CD14-positive monocyte (primary cell): ENCODE measurements at regions not wholly inside any gene's neighbourhood (a gene's known extent, or its start where the extent isn't known, plus 50 kb on each side); places are given as distances from the start of the nearest gene placed in this dataset.

ENCODE experiments used
- DNase-seq, 3 donors: peaks; one replicate each; pipeline ENCODE4 v3.0.0-alpha.2; 2011 to 2022
- H2AFZ ChIP-seq: 2 replicates; pipeline ENCODE4 v1.6.0; 2012; ENCODE audit warnings: mild to moderate bottlenecking, low read depth, low read length, inconsistent platforms; ENCODE audit not compliant: insufficient read depth, poor library complexity, severe bottlenecking
- H3K27ac ChIP-seq, 2 donors: 1 replicate in 1 of 2; 2 replicates in 1 of 2; pipeline ENCODE4 v1.5.1; 2012 to 2013; ENCODE audit warnings: low read length in 2 of 2, control low read depth in 1 of 2, inconsistent platforms in 1 of 2, low read depth in 1 of 2, mild to moderate bottlenecking in 1 of 2
- H3K27me3 ChIP-seq, 2 donors: one replicate each; pipeline versions ENCODE4 v1.6.0 to v1.6.1; 2011 to 2013; ENCODE audit warnings: low read length in 2 of 2; ENCODE audit not compliant: control insufficient read depth in 2 of 2, insufficient read depth in 2 of 2
- H3K36me3 ChIP-seq, 2 donors: replicated peaks in 1 of 2; 1 replicate in 1 of 2; 2 replicates in 1 of 2; pipeline versions ENCODE4 v1.5.1 to v1.6.1; 2012 to 2013; ENCODE audit warnings: low read length in 2 of 2, control low read depth in 1 of 2, inconsistent platforms in 1 of 2, mild to moderate bottlenecking in 1 of 2; ENCODE audit not compliant: insufficient read depth in 2 of 2, control insufficient read depth in 1 of 2
- H3K4me1 ChIP-seq, 2 donors: 1 replicate in 1 of 2; 2 replicates in 1 of 2; pipeline versions ENCODE4 v1.5.1 to v1.6.1; 2012 to 2013; ENCODE audit warnings: low read length in 2 of 2, control low read depth in 1 of 2, inconsistent platforms in 1 of 2, mild to moderate bottlenecking in 1 of 2, moderate library complexity in 1 of 2; ENCODE audit not compliant: insufficient read depth in 2 of 2, control insufficient read depth in 1 of 2
- H3K4me2 ChIP-seq: replicated peaks from 2 replicates; pipeline ENCODE3; 2012; ENCODE audit warnings: low read length, moderate library complexity, mild to moderate bottlenecking; ENCODE audit not compliant: poor library complexity, severe bottlenecking; ENCODE audit errors: extremely low read depth
- H3K4me3 ChIP-seq, 3 experiments: fragments of 200-600 bp in 1 of 3; sonication (generic) in 1 of 3; replicated peaks in 1 of 3; 1 replicate in 2 of 3; 2 replicates in 1 of 3; pipeline ENCODE4 v1.5.1; 2011 to 2013; ENCODE audit warnings: low read length in 3 of 3, mild to moderate bottlenecking in 3 of 3, control low read depth in 2 of 3, low read depth in 2 of 3, inconsistent platforms in 1 of 3, moderate library complexity in 1 of 3
- H3K79me2 ChIP-seq: 2 replicates; pipeline ENCODE4 v1.6.0; 2012; ENCODE audit warnings: mild to moderate bottlenecking, control low read depth, inconsistent platforms, low read length, moderate library complexity; ENCODE audit not compliant: insufficient read depth
- H3K9ac ChIP-seq: 2 replicates; pipeline ENCODE4 v1.6.0; 2017; ENCODE audit warnings: low read length, mild to moderate bottlenecking; ENCODE audit not compliant: insufficient read depth, poor library complexity, severe bottlenecking
- H3K9me3 ChIP-seq, 2 donors: replicated peaks in 1 of 2; 1 replicate in 1 of 2; 2 replicates in 1 of 2; pipeline versions ENCODE4 v1.5.1 to v1.6.1; 2012 to 2013; ENCODE audit warnings: low read length in 2 of 2, control low read depth in 1 of 2; ENCODE audit not compliant: control insufficient read depth in 1 of 2, insufficient read depth in 1 of 2
- H4K20me1 ChIP-seq: 2 replicates; pipeline ENCODE4 v1.6.0; 2012; ENCODE audit warnings: mild to moderate bottlenecking, low read length, control low read depth, moderate library complexity; ENCODE audit not compliant: insufficient read depth
- H3K27ac Mint-ChIP-seq, 7 donors: one replicate each; pipeline ENCODE4 v1.8.0; 2020; ENCODE audit warnings: mild to moderate bottlenecking in 7 of 7, mixed read lengths in 7 of 7, moderate library complexity in 6 of 7, inconsistent platforms in 2 of 7
- H3K27me3 Mint-ChIP-seq, 3 donors: one replicate each; pipeline ENCODE4 v1.8.0; 2021 to 2022; ENCODE audit warnings: low read depth in 3 of 3, mild to moderate bottlenecking in 3 of 3, mixed read lengths in 3 of 3, moderate library complexity in 3 of 3, inconsistent platforms in 1 of 3
- H3K36me3 Mint-ChIP-seq, 2 donors: one replicate each; pipeline ENCODE4 v1.8.0; 2020; ENCODE audit warnings: mixed read lengths in 2 of 2, inconsistent platforms in 1 of 2, mild to moderate bottlenecking in 1 of 2
- H3K4me1 Mint-ChIP-seq: one replicate; pipeline ENCODE4 v1.8.0; 2020; ENCODE audit warnings: mild to moderate bottlenecking, mixed read lengths
- H3K4me3 Mint-ChIP-seq, 2 donors: one replicate each; pipeline ENCODE4 v1.8.0; 2020; ENCODE audit warnings: mild to moderate bottlenecking in 2 of 2, mixed read lengths in 2 of 2, moderate library complexity in 1 of 2
- H3K9me3 Mint-ChIP-seq, 7 donors: one replicate each; pipeline ENCODE4 v1.8.0; 2020 to 2022; ENCODE audit warnings: mixed read lengths in 7 of 7, mild to moderate bottlenecking in 6 of 7, moderate library complexity in 6 of 7, inconsistent platforms in 2 of 7
- CTCF ChIP-seq: fragments of 200-600 bp; IDR thresholded peaks from one replicate; pipeline ENCODE4 v1.8.0; 2022; ENCODE audit warnings: antibody characterized with exemption, mild to moderate bottlenecking
- WGBS: methylation state at CpG from one replicate; pipeline ENCODE4 v1.1.5; 2013; ENCODE audit warnings: missing lambda C conversion rate; ENCODE audit not compliant: insufficient coverage; 5-methylcytosine and 5-hydroxymethylcytosine counted together
- intact Hi-C, 2 donors: fragments of 100-400 bp; cut with micrococcal nuclease; formaldehyde crosslinking; loops; one replicate each; pipeline versions ENCODE4 v1.15.0 to v1.15.1; 2023

- Histone ChIP-seq H3K4me2 (no peak overlapping the region), H3K4me1 (no peaks in the 10 kb centered on the region), H3K79me2 (no peaks in the 10 kb centered on the region), H4K20me1 (no peaks in the 10 kb centered on the region), H3K36me3 (no peaks in the 10 kb centered on the region), H3K9me3 (no peaks in the 10 kb centered on the region), H3K27me3 (no peaks in the 10 kb centered on the region), H2AFZ (no peak overlapping the region), H3K9ac (no peak overlapping the region), H3K4me3 (no peak overlapping the region), H3K27ac (no peak overlapping the region)
- no CpG with 5 or more reads among the region's 2 CpGs for WGBS
- no peak for TF ChIP-seq CTCF
- H3K27me3 Mint-ChIP-seq = no peaks in the 10 kb centered on the region
- no peaks in the 10 kb centered on the region for H3K9me3 Mint-ChIP-seq
- DNase-seq = no peak
- intact Hi-C loops = no loop called here
- H3K4me3 Mint-ChIP-seq = no peak overlapping the region
- H3K36me3 Mint-ChIP-seq = no peaks in the 10 kb centered on the region
- no peaks in the 10 kb centered on the region for H3K4me1 Mint-ChIP-seq
- H3K27ac Mint-ChIP-seq = no peak overlapping the region
These were observed 1728.3 kb upstream of the CDH9 start for GRCh38 chr5:28766565-28767158.

GRCh38 chr5:28751396-28751795, 1713.0 kb upstream of the CDH9 start:
- no peak overlapping the region for H3K27ac Mint-ChIP-seq
- Histone ChIP-seq H3K27me3 (no peaks in the 10 kb centered on the region), H3K36me3 (no peaks in the 10 kb centered on the region), H3K4me2 (no peak overlapping the region), H3K4me1 (no peaks in the 10 kb centered on the region), H3K9ac (no peak overlapping the region), H3K27ac (no peak overlapping the region), H2AFZ (no peak overlapping the region), H4K20me1 (no peaks in the 10 kb centered on the region), H3K9me3 (peaks cover 3 to 8% of the 10 kb centered on the region in 2 donors), H3K79me2 (no peaks in the 10 kb centered on the region), H3K4me3 (no peak overlapping the region)
- peaks cover 0 to 3% (median 0%) of the 10 kb centered on the region in 3 donors for H3K27me3 Mint-ChIP-seq
- WGBS = 80% methylated on average over 1 of the region's 4 CpGs
- no peak for DNase-seq
- H3K9me3 Mint-ChIP-seq = peaks cover 0 to 7% (median 3%) of the 10 kb centered on the region in 7 donors
- H3K4me1 Mint-ChIP-seq = peaks cover 3% of the 10 kb centered on the region
- H3K4me3 Mint-ChIP-seq = no peak overlapping the region
- intact Hi-C loops = no loop called here
- no peak for TF ChIP-seq CTCF
- H3K36me3 Mint-ChIP-seq = no peaks in the 10 kb centered on the region
